SK-N-SH (cell line): ENCODE measurements at regions not wholly inside any gene's neighbourhood (a gene's known extent, or its start where the extent isn't known, plus 50 kb on each side); places are given as distances from the start of the nearest gene placed in this dataset.

ENCODE experiments used
- CTCF ChIA-PET: fragments of 300-600, 350-600 bp; formaldehyde crosslinking; extraction: SDS; loops from one replicate; lab custom pipeline; 2021; lab: Yijun Ruan, JAX
- POLR2A ChIA-PET: fragments of 350-600 bp; sonication (Branson Sonifier 250); formaldehyde crosslinking; extraction: SDS; loops from one replicate; lab custom pipeline; 2020; ENCODE audit warnings: antibody characterized with exemption, inconsistent platforms; lab: Yijun Ruan, JAX
- DNase-seq: peaks from one replicate; pipeline ENCODE4 v3.0.0; 2012
- H2AFZ ChIP-seq: fragments of 200-600 bp; sonication (generic); 2 replicates; pipeline ENCODE4 v1.8.1; 2016; ENCODE audit warnings: antibody characterized with exemption, mild to moderate bottlenecking, low read depth
- H3F3A ChIP-seq: fragments of 200-600 bp; sonication (generic); replicated peaks from 2 replicates; pipeline ENCODE3; 2016; ENCODE audit warnings: antibody characterized with exemption, mild to moderate bottlenecking; ENCODE audit not compliant: insufficient read depth
- H3K27ac ChIP-seq, 2 experiments: fragments of 200-500 bp in 1 of 2; fragments of 200-600 bp in 1 of 2; sonication (Bioruptor generic) in 1 of 2; sonication (generic), shearing (Covaris generic) in 1 of 2; 2 replicates each; pipeline versions ENCODE4 v1.5.1 to v1.6.1; 2014 to 2016; ENCODE audit warnings: low read depth in 2 of 2, inconsistent platforms in 1 of 2, low read length in 1 of 2, mild to moderate bottlenecking in 1 of 2, mixed read lengths in 1 of 2
- H3K27me3 ChIP-seq: fragments of 200-600 bp; sonication (generic), shearing (Covaris generic); 2 replicates; pipeline ENCODE4 v1.6.1; 2016; ENCODE audit warnings: mixed run types; ENCODE audit not compliant: insufficient read depth
- H3K36me3 ChIP-seq, 2 experiments: fragments of 200-500 bp in 1 of 2; fragments of 200-600 bp in 1 of 2; sonication (Bioruptor generic) in 1 of 2; sonication (generic) in 1 of 2; replicated peaks in 1 of 2; 2 replicates each; pipeline versions ENCODE3 to v1.5.1; 2014 to 2016; ENCODE audit warnings: low read length in 1 of 2, mild to moderate bottlenecking in 1 of 2; ENCODE audit not compliant: insufficient read depth in 2 of 2, control insufficient read depth in 1 of 2
- H3K4me1 ChIP-seq, 2 experiments: fragments of 200-500 bp in 1 of 2; fragments of 200-600 bp in 1 of 2; sonication (Bioruptor generic) in 1 of 2; sonication (generic), shearing (Covaris generic) in 1 of 2; 2 replicates each; pipeline versions ENCODE4 v1.5.1 to v1.6.1; 2014 to 2016; ENCODE audit warnings: low read depth in 1 of 2, low read length in 1 of 2, mixed run types in 1 of 2; ENCODE audit not compliant: insufficient read depth in 2 of 2, control insufficient read depth in 1 of 2
- H3K4me2 ChIP-seq: fragments of 200-600 bp; sonication (generic), shearing (Covaris generic); 2 replicates; pipeline ENCODE4 v1.6.1; 2017; ENCODE audit warnings: mixed run types
- H3K4me3 ChIP-seq, 2 experiments: fragments of 200-500 bp in 1 of 2; fragments of 200-600 bp in 1 of 2; sonication (Bioruptor generic) in 1 of 2; sonication (generic), shearing (Covaris generic) in 1 of 2; 2 replicates each; pipeline versions ENCODE4 v1.5.1 to v1.8.1; 2014 to 2016; ENCODE audit warnings: low read depth in 2 of 2, inconsistent platforms in 1 of 2, low read length in 1 of 2, mild to moderate bottlenecking in 1 of 2, mixed read lengths in 1 of 2, moderate library complexity in 1 of 2
- H3K79me2 ChIP-seq: fragments of 200-600 bp; sonication (generic); 2 replicates; pipeline ENCODE4 v1.8.1; 2017; ENCODE audit warnings: mild to moderate bottlenecking; ENCODE audit not compliant: insufficient read depth
- H3K9ac ChIP-seq: fragments of 200-600 bp; sonication (generic); 2 replicates; pipeline ENCODE4 v1.6.1; 2017; ENCODE audit warnings: mixed run types
- H3K9me2 ChIP-seq: fragments of 200-600 bp; sonication (generic); 2 replicates; pipeline ENCODE4 v1.6.1; 2017; ENCODE audit warnings: mixed run types
- H3K9me3 ChIP-seq: fragments of 200-600 bp; sonication (generic); 2 replicates; pipeline ENCODE4 v1.6.1; 2017; ENCODE audit warnings: mixed run types, mild to moderate bottlenecking, moderate library complexity
- H4K20me1 ChIP-seq: fragments of 200-600 bp; sonication (generic); 2 replicates; pipeline ENCODE4 v1.6.1; 2017; ENCODE audit warnings: mild to moderate bottlenecking, mixed run types; ENCODE audit not compliant: insufficient read depth
- CHD2 ChIP-seq: fragments of 150-350 bp; IDR thresholded peaks from 2 replicates; pipeline ENCODE4 v1.6.1; 2018; ENCODE audit warnings: low read length; ENCODE audit not compliant: partially characterized antibody
- FOXJ3 ChIP-seq: sonication (generic); formaldehyde crosslinking; IDR thresholded peaks from 2 replicates; pipeline ENCODE4 v1.5.1; 2020; ENCODE audit warnings: mild to moderate bottlenecking, missing genetic modification reagents
- GABPA ChIP-seq: IDR thresholded peaks from 2 replicates; pipeline ENCODE4 v1.4.0; 2012; ENCODE audit warnings: low read depth, mild to moderate bottlenecking
- GATA2 ChIP-seq: sonication (generic); formaldehyde crosslinking; IDR thresholded peaks from 2 replicates; pipeline ENCODE4 v1.5.0; 2020; ENCODE audit warnings: mild to moderate bottlenecking, missing genetic modification reagents
- JUND ChIP-seq: IDR thresholded peaks from 2 replicates; pipeline ENCODE4 v1.4.0; 2012
- MEF2A ChIP-seq: IDR thresholded peaks from 2 replicates; pipeline ENCODE4 v1.4.0; 2012; ENCODE audit warnings: low read depth, borderline replicate concordance
- POLR2AphosphoS5 ChIP-seq: IDR thresholded peaks from 2 replicates; pipeline ENCODE4 v1.6.1; 2012; ENCODE audit warnings: low read depth, low read length
- RCOR1 ChIP-seq: fragments of 150-350 bp; IDR thresholded peaks from 2 replicates; pipeline ENCODE4 v1.6.1; 2017; ENCODE audit warnings: antibody characterized with exemption, low read length
- RFX5 ChIP-seq: IDR thresholded peaks from 2 replicates; pipeline ENCODE4 v1.6.1; 2012; ENCODE audit warnings: mild to moderate bottlenecking, improper control_type of control experiment, low read length
- RXRA ChIP-seq: IDR thresholded peaks from 2 replicates; pipeline ENCODE4 v1.4.0; 2012; ENCODE audit warnings: low read depth, mild to moderate bottlenecking, borderline replicate concordance
- SMC3 ChIP-seq: IDR thresholded peaks from 2 replicates; pipeline ENCODE4 v1.6.1; 2012; ENCODE audit warnings: low read depth, low read length, improper control_type of control experiment
- TAF1 ChIP-seq: IDR thresholded peaks from 2 replicates; pipeline ENCODE4 v1.6.1; 2012; ENCODE audit warnings: low read depth, mild to moderate bottlenecking, low read length, moderate library complexity, borderline replicate concordance
- YY1 ChIP-seq: IDR thresholded peaks from 2 replicates; pipeline ENCODE4 v1.4.0; 2012; ENCODE audit warnings: low read depth, mild to moderate bottlenecking
- WGBS: methylation state at CpG from one replicate; pipeline ENCODE4 v1.1.6; 2017; ENCODE audit warnings: low lambda C conversion rate; 5-methylcytosine and 5-hydroxymethylcytosine counted together
- TF ChIP-seq, protein P1 (sequence below): IDR thresholded peaks from 2 replicates; pipeline ENCODE4; 2012
- TF ChIP-seq, protein P2 (sequence below): IDR thresholded peaks from 2 replicates; pipeline ENCODE4 v1.6.1; 2012; ENCODE audit warnings: mild to moderate bottlenecking, low read depth, low read length, moderate library complexity
- TF ChIP-seq, protein P3 (sequence below): IDR thresholded peaks from 2 replicates; pipeline ENCODE4 v1.4.0; 2012; ENCODE audit warnings: low read depth
- TF ChIP-seq, protein P4 (sequence below): fragments of 150-350 bp; IDR thresholded peaks from 2 replicates; pipeline ENCODE4 v1.6.1; 2016; ENCODE audit warnings: mild to moderate bottlenecking, low read depth, low read length
- TF ChIP-seq, protein P5 (sequence below): fragments of 150-350 bp; IDR thresholded peaks from 2 replicates; pipeline ENCODE4 v1.6.1; 2017; ENCODE audit warnings: antibody characterized with exemption, low read length, low read depth, borderline replicate concordance
- TF ChIP-seq, protein P6 (sequence below): IDR thresholded peaks from 2 replicates; pipeline ENCODE4 v1.4.0; 2012; ENCODE audit warnings: low read depth, borderline replicate concordance
- TF ChIP-seq, protein P7 (sequence below): fragments of 200-600 bp; sonication (generic); IDR thresholded peaks from 2 replicates; pipeline ENCODE4 v1.6.1; 2017; ENCODE audit warnings: antibody characterized with exemption, mild to moderate bottlenecking, moderate library complexity

DNA sequence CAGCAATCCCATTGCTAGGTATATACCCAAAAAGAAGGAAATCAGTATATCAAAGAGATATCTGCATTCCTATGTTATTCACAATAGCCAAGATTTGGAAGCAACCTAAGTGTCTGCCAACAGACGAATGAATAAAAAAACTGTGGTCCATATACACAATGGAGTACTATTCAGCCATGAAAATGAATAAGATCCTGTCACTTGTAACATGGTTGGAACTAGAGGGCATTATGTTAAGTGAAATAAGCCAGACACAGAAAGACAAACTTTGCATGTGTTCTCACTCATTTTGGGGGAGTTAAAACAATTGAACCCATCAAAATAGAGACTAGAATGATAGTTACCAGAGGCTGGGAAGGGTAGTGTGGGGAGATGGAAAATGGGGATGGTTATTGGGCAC is 323.5 kb upstream of the NFE2L3 start:
- Histone ChIP-seq H2AFZ (no peak overlapping the region), H3K27me3 (no peaks in the 10 kb centered on the region), H3F3A (no peaks in the 10 kb centered on the region), H4K20me1 (no peaks in the 10 kb centered on the region), H3K4me3 (no peak overlapping the region), H3K9me3 (no peaks in the 10 kb centered on the region), H3K9ac (no peak overlapping the region), H3K9me2 (no peaks in the 10 kb centered on the region), H3K27ac (no peak overlapping the region), H3K4me1 (peaks cover 0 to 3% of the 10 kb centered on the region in 2 experiments; a peak in 1 of 4 replicates), H3K4me2 (no peak overlapping the region), H3K79me2 (no peaks in the 10 kb centered on the region), H3K36me3 (no peaks in the 10 kb centered on the region)
- WGBS = 11% methylated on average over 1 of the region's 1 CpG
- TF ChIP-seq RCOR1 = no peak
- TF ChIP-seq, protein P1, sequence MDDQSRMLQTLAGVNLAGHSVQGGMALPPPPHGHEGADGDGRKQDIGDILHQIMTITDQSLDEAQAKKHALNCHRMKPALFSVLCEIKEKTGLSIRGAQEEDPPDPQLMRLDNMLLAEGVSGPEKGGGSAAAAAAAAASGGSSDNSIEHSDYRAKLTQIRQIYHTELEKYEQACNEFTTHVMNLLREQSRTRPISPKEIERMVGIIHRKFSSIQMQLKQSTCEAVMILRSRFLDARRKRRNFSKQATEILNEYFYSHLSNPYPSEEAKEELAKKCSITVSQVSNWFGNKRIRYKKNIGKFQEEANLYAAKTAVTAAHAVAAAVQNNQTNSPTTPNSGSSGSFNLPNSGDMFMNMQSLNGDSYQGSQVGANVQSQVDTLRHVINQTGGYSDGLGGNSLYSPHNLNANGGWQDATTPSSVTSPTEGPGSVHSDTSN = no peak
- TF ChIP-seq RXRA = no peak
- TF ChIP-seq, protein P2, sequence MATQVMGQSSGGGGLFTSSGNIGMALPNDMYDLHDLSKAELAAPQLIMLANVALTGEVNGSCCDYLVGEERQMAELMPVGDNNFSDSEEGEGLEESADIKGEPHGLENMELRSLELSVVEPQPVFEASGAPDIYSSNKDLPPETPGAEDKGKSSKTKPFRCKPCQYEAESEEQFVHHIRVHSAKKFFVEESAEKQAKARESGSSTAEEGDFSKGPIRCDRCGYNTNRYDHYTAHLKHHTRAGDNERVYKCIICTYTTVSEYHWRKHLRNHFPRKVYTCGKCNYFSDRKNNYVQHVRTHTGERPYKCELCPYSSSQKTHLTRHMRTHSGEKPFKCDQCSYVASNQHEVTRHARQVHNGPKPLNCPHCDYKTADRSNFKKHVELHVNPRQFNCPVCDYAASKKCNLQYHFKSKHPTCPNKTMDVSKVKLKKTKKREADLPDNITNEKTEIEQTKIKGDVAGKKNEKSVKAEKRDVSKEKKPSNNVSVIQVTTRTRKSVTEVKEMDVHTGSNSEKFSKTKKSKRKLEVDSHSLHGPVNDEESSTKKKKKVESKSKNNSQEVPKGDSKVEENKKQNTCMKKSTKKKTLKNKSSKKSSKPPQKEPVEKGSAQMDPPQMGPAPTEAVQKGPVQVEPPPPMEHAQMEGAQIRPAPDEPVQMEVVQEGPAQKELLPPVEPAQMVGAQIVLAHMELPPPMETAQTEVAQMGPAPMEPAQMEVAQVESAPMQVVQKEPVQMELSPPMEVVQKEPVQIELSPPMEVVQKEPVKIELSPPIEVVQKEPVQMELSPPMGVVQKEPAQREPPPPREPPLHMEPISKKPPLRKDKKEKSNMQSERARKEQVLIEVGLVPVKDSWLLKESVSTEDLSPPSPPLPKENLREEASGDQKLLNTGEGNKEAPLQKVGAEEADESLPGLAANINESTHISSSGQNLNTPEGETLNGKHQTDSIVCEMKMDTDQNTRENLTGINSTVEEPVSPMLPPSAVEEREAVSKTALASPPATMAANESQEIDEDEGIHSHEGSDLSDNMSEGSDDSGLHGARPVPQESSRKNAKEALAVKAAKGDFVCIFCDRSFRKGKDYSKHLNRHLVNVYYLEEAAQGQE = no peak
- no peak for TF ChIP-seq RFX5
- no peak for TF ChIP-seq GATA2 (CRISPR knock-in tag)
- TF ChIP-seq MEF2A = no peak
- no peak for TF ChIP-seq POLR2AphosphoS5
- TF ChIP-seq, protein P3, sequence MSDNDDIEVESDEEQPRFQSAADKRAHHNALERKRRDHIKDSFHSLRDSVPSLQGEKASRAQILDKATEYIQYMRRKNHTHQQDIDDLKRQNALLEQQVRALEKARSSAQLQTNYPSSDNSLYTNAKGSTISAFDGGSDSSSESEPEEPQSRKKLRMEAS = no peak
- no peak for TF ChIP-seq YY1
- TF ChIP-seq, protein P4, sequence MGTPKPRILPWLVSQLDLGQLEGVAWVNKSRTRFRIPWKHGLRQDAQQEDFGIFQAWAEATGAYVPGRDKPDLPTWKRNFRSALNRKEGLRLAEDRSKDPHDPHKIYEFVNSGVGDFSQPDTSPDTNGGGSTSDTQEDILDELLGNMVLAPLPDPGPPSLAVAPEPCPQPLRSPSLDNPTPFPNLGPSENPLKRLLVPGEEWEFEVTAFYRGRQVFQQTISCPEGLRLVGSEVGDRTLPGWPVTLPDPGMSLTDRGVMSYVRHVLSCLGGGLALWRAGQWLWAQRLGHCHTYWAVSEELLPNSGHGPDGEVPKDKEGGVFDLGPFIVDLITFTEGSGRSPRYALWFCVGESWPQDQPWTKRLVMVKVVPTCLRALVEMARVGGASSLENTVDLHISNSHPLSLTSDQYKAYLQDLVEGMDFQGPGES = no peak
- TF ChIP-seq, protein P5, sequence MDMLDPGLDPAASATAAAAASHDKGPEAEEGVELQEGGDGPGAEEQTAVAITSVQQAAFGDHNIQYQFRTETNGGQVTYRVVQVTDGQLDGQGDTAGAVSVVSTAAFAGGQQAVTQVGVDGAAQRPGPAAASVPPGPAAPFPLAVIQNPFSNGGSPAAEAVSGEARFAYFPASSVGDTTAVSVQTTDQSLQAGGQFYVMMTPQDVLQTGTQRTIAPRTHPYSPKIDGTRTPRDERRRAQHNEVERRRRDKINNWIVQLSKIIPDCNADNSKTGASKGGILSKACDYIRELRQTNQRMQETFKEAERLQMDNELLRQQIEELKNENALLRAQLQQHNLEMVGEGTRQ = no peak
- TF ChIP-seq JUND = no peak
- TF ChIP-seq, protein P6, sequence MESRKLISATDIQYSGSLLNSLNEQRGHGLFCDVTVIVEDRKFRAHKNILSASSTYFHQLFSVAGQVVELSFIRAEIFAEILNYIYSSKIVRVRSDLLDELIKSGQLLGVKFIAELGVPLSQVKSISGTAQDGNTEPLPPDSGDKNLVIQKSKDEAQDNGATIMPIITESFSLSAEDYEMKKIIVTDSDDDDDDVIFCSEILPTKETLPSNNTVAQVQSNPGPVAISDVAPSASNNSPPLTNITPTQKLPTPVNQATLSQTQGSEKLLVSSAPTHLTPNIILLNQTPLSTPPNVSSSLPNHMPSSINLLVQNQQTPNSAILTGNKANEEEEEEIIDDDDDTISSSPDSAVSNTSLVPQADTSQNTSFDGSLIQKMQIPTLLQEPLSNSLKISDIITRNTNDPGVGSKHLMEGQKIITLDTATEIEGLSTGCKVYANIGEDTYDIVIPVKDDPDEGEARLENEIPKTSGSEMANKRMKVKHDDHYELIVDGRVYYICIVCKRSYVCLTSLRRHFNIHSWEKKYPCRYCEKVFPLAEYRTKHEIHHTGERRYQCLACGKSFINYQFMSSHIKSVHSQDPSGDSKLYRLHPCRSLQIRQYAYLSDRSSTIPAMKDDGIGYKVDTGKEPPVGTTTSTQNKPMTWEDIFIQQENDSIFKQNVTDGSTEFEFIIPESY = no peak
- no peak for TF ChIP-seq SMC3
- no peak for TF ChIP-seq FOXJ3 (CRISPR knock-in tag)
- TF ChIP-seq CHD2 = no peak
- TF ChIP-seq, protein P7, sequence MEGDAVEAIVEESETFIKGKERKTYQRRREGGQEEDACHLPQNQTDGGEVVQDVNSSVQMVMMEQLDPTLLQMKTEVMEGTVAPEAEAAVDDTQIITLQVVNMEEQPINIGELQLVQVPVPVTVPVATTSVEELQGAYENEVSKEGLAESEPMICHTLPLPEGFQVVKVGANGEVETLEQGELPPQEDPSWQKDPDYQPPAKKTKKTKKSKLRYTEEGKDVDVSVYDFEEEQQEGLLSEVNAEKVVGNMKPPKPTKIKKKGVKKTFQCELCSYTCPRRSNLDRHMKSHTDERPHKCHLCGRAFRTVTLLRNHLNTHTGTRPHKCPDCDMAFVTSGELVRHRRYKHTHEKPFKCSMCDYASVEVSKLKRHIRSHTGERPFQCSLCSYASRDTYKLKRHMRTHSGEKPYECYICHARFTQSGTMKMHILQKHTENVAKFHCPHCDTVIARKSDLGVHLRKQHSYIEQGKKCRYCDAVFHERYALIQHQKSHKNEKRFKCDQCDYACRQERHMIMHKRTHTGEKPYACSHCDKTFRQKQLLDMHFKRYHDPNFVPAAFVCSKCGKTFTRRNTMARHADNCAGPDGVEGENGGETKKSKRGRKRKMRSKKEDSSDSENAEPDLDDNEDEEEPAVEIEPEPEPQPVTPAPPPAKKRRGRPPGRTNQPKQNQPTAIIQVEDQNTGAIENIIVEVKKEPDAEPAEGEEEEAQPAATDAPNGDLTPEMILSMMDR = no peak
- no peak for TF ChIP-seq TAF1
- no peak for TF ChIP-seq GABPA
- POLR2A ChIA-PET = no interaction called here
- no peak for DNase-seq
- CTCF ChIA-PET = interaction anchor here (1.4 kb wide), 1 partner anchor 26 kb away, joined by 3 read pairs; no protein-coding TSS in a partner anchor
